GM21619 (cell line): ENCODE measurements at regions not wholly inside any gene's neighbourhood (a gene's known extent, or its start where the extent isn't known, plus 50 kb on each side); places are given as distances from the start of the nearest gene placed in this dataset.
"Not testable (repeated sequence)": the region's sequence is repeated elsewhere in the genome, so short reads cannot be mapped to it uniquely, and the experiment has no call there.

ENCODE experiments used
- ATAC-seq: cut with Tn5 transposase; IDR thresholded peaks from one replicate; pipeline ENCODE4 v1.9.1; 2021; ENCODE audit not compliant: unreplicated experiment

DNA sequence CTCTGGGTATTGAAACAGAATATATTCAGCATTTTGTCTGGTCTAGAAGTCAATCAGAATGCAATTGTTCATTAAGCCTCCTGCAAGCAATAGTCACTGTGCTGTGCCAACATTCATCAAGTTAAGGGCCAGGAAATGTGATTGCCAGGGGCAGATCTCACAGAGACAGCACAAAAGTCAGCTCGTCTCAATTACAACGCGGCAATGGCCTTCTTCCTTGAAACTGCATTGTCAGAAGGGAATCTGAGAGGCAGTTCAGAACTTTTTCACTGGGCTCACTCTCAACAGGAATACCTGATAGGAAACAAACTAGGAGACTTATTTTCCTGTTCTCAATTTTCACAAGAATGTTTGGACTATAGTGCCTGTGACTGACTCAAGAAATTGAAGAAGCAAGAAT lies 131.1 kb upstream of the NR3C2 start:
- no peak for ATAC-seq

DNA sequence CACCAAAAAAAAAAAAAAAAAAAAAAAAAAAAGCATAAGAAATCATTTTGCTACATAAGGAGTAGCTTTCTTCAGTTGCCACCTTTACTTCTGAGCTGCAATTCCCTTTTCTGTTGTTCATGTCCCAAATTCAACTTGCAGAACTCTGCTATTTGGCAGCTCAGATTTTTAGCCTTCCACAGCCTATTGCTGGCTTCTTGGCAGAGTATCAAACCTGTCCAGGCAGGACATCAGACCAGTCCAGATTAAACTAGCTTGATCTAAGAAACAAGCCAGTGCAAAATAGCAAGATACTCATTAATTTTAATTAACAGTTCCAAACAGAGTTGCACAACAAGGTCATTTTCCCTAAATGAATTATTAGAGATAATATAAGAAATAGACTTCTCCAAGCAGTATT lies 123.6 kb upstream of the NR3C2 start:
- ATAC-seq = no peak

DNA sequence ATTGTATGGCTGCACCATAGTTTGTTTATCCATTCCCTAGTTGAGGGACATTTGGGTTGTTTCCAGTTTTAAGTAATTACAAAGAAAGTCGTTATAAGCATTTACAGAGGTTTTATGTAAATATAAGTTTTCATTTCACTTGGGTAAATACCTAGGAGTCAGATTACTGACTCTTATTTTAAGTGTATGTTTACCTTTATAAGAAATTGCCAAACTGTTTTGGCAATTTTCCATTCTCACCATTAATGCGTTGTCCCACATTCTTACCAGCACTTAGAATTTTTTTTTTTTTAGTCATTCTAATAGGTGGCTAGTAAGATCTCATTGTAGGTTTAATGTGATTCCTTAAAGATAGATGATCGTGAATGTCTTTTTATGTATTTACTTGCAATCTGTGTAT lies 121.5 kb upstream of the NR3C2 start:
- ATAC-seq = no peak

DNA sequence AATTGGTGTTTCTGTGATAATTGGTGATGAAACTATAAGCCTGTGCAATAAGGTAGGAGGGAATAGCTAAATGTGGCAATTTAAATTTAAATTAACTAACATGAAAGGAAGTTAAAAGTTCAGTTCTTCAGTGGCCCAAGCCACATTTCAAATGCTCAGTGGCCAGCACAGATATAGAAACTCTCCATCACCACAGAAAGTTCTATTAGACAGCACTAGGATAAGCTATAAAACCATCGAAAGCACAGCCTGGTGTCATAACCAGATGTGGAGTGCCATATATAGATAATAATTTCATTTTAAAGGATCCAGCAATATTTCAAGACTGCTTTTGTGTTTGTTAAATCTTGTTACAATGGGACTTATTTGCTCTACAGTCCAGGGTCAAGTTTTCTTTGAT lies 119.3 kb upstream of the NR3C2 start:
- ATAC-seq = no peak

DNA sequence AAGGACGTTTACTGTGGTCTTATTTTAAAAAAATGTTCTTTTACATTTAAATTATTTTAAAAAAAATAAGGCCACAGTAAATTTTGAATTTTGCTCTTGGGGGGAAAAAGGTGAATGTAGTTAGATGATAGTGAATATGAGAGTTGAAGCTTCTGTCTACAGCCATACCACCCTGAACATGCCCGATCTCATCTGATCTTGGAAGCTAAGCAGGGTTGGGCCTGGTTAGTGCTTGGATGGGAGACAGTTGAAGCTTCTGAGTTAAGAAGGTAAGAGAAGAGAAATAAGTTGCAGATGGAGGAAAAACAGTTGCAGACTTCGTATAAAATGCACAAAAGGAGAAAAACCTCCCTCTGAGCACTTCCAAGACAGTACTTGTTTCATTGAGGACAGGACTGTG lies 115.6 kb upstream of the NR3C2 start:
- no peak for ATAC-seq

DNA sequence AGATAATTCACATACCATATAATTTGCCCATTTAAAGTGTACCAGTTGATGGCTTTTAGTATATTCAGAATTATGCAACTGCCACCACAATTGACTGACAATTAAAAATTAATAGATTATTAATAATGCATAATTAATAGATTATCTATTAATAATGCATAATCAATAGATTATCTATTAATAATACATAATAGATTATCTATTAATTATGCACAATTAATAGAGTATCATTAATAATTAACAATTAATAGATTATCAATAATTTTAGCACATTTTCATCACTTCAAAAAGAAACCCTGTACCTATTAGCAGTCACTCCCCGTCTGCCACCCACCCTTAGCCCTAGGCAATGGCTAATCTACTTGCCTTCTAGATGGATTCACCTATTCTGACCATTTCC lies 108.6 kb upstream of the NR3C2 start:
- ATAC-seq = no peak

DNA sequence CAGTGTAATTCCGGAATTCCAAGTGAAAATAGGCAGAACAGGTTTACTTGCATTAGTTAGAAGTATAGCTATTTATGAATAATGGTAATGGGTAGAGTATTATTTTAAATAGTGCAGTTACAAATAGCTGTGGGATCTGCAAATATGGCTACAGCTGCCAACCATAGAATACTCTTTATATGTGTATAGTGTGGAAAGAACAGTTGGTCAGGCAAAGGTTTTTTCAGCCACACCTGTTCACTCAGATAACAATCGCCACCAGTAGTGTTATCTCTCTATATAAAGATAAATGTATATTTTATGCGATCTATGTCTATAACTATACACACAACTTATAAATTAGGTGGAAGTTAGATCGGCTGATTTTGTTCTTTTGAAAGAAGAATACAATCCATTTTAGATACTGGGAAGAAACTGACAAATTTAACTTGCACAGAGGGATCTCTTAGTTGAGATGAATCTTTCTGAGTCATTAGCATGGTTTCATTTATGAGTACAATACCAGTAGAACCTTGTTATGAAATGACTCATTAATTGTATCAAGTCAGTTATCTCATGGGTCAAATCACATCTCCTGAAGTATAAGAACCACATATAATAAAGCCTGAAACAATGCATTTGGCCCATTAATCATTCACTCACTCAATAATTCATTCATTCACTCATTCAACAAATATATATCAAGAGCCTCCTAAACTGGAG lies 100.9 kb upstream of the NR3C2 start:
- ATAC-seq = no peak

DNA sequence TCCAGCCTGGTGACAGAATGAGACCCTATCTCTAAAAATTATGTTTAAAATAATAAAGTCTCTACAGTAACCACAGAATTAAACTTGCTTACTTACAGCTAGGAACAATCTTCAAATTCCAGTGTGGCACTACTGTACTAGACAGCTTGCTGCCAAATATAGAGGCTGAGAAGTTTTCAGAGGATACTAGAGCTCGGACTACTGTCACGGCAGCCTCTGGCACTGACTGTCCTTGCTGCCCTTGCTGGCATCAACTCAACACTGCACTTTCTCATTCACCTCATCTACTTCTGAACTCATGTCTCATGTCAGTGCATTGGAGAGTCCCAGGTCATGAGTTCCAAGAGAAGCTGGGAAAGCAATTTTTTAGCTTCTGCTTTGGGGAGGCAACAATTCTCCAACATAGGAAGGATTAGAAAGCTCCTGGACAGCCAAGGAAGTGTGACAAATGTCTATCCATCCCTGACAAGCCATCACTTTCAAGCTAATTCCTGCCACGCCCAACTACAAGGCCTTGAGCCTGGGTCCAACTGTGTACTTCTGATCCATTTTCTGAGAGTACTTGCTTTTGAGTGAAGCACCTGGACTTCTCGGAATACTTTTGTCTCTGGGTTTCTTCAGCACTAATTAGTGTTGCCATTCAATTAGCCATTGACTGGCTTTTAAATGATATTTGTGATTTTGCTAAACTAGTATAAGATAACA lies 98.6 kb upstream of the NR3C2 start:
- no peak for ATAC-seq

DNA sequence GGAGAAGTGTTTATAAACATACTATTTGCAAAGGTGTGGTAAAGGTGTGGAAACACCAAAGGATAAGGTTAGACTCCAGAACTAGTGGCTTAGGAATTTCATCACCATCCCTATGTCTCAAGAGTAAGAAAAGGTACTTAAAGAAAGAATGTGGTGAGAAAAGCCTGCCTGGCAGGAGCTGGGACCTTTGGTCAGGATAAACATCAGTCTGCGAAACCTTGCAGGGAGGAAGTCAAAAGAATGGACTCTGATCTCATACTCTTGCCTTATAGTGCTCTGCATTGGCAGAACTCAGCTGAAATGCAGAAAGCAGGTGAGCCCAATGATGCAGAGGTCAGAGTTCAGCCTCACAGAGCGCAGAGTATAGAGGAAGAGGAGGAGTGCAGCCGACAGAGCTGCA lies 97.2 kb upstream of the NR3C2 start:
- ATAC-seq = no peak

DNA sequence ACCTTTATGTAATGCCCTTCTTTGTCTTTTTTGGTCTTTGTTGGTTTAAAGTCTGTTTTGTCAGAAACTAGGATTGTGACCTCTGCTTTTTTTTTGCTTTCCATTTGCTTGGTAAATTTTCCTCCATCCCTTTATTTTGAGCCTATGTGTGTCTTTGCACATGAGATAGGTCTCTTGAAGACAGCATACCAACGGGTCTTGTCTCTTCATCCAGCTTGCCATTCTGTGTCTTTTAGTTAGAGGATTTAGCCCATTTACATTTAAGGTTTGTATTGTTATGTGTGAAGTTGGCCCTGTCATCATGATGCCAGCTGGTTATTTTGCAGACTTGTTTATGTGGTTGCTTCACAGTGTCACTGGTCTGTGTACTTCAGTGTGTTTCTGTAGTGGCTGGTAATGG lies 91.6 kb upstream of the NR3C2 start:
- not testable (repeated sequence) for ATAC-seq

DNA sequence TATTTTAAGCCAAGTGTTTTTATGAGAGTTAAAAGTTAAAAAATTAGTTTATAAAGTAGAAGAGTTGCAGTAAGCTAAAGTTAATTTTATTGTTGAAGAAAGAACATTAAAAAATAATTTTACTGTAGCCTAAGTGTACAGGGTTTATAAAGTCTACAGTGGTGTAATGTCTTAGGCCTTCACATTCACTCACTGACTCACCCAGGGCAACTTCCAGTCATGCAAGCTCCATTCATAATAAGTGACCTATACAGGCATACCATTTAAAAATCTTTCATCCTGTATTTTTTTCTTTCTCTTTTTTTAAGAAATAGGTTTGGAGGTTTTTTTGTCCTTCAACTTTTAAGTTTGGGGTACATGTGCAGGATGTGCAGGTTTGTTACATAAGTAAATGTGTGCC lies 87.9 kb upstream of the NR3C2 start:
- ATAC-seq = no peak

DNA sequence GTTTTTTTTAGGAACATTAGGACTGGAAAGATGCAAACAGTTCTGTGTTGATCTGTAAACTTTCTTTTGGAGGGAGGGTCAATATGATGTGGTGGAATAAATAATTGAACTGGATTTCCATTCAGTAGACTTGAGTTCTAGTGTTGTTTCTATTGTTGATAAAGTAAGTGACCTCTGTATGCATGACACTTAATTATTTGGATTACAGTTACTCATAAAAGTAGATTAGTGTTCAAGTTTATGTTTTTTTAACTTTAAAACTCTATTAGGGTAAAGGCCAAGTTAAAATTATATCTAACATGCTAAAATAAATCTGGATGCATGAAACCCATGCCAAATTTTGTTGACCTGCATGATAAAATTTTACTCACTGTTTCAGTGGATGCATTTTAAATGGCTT lies 85.4 kb upstream of the NR3C2 start:
- ATAC-seq = no peak

DNA sequence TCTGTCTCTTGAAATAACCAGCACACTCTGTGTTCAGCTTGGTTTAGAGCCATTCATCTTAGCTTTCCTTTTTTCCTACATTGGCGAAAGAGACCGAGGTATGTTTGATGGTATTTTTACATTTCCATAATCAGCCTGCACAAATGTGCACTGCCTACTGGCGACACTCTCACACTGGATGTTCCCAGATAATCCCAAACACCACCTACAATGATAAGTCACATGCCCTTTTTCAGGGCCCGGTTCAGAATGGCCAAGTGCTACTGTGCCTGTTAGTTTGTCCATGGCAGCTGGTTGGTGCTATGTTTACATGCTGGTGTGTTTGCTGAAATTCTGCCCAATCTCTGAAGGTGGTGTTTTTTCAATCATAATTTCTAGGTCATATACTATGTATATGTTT lies 80.8 kb upstream of the NR3C2 start:
- ATAC-seq = no peak

DNA sequence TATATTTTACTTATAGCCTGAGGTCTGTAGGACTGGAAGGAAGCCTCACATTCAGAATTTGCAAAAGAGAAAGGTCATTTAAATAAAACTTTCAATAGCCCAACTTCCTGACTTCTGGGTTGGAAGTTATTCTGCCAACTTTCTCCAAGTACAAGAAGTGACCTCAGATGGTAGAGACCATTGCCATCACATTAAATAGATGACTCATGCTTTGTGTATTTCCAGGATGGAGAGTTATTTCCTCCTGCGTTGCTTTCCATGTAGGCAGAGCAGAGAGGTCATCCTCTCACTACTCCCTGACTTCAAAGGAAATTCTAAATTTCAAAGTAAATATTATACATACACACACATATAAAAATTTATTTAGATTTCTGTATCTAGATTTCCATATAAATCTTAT lies 73.0 kb upstream of the NR3C2 start:
- no peak for ATAC-seq

DNA sequence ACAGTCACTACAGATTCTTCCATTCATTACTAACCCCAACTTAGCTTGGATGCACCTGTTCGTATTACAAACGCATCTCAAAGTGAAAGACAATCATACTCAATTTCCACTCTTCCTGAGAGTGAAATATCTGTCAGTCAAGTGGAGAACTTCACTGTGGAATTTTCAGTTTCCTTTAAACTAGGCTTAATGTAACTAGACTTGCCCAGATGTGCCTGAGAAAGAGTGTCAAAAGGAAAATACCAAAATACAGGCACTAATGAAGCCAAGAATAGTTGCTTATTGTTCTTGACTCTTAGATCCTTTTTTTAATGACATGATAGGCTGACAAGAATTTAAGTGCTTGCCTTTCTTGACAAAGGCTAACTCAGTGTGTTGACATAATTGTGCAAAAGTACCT lies 72.4 kb upstream of the NR3C2 start:
- no peak for ATAC-seq

DNA sequence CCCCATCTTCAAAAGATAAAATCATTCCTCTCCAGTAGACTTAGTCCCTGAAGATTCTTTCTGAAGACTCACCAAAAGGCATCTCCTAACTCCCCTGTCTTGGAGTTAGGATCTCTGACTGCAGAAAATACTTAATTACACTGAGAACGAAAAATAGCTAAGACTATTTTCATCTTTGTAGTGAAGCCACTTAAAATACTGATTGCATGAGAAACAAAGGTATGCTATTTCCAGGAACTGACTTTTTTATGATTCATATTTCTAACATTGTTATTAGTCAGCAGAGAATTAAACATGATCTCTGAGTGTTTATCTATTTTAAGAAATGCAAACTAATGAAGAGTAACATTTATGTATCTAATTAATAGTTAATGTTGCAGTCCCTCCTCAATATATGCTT lies 71.8 kb upstream of the NR3C2 start:
- ATAC-seq = no peak

DNA sequence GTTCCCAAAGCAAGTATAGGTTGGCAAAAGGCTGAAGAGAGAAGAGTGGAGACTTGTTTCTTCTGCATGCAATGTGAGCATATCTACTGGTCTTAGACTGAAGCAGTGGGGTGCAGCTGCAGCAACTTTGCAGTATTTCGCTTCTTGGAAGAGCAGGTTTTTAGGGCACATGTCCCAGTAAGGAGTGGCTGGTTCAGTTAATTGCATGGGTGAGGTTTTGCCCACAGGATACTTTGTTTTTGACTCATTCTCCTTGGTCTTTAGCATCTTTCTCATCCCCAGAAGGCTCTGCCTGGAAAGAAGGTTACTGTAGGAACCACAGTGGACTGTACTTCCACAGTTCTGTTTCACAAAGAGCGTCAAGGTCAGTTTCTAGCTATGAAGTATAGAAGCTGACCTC lies 68.0 kb upstream of the NR3C2 start:
- no peak for ATAC-seq

DNA sequence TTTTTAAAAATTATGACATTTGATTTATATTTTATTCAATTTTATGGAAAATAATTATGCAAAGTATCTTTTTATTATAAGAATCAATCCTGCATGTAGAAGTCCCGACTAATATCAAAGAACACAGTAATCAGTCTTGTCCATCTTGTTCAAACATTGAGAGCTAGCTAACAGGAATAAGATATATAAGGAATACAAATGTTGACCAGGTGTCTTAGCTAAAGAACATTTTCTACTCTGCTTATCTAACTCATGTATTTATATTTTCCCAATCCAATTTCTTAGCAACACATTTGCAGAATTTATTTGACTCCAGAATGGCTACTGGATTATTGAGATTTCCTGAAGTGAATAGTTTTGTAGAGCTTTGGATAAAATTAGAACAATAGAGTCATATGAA lies 61.5 kb upstream of the NR3C2 start:
- ATAC-seq = no peak

DNA sequence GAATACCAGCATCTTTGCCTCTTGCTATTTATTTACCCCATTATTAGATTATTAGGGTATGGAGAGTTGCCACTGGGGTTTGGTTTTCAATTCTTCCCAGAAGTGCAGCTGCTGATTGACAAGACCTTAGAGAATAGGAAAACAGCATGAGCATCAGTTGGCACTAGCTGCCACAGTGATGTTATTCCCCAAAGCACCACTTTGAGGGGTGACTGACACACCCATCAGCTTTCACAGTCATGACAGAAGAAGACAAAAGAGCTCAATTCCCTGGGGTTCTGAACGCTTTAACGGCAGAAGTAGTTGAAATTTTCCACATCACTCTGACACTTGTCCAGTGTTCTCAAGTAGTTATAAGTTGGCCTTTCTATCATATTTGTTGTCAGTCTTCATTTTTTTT lies 55.0 kb upstream of the NR3C2 start:
- ATAC-seq = no peak

DNA sequence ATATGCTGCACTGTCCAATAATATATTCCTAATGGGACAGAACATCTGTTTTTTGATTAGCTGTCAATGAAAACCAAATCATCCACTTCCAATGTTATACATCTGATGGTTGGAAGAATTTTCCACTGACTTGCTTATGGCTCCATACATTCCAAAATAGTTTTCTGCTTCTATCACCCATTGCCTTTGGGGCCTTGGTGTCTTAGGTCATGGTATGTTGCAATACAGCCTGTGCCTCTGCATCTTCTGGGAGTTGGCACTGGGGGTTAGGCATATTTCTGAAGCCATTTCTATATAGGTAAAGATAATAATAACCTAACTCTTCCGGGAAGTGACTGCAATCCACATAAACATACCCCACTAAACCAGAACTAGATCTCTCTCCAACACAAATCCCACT lies 53.2 kb upstream of the NR3C2 start:
- no peak for ATAC-seq
